ENCODE measurements at regions not wholly inside any gene's neighbourhood (a gene's known extent, or its start where the extent isn't known, plus 50 kb on each side); places are given as distances from the start of the nearest gene placed in this dataset.
"Not testable (repeated sequence)": the region's sequence is repeated elsewhere in the genome, so short reads cannot be mapped to it uniquely, and the experiment has no call there.

- H3K4me1 ChIP-seq (ENCODE audit: control insufficient read depth, insufficient read depth, low read length) = peaks cover 20% of the 10 kb centered on the region
- no peak overlapping the region for H3K9ac ChIP-seq (ENCODE audit: low read depth, low read length)
Observed at GRCh38 chr1:208979776-208980175, 603.7 kb upstream of the CAMK1G start.

GRCh38 chr1:208980605-208981004 is 602.9 kb upstream of the CAMK1G start:
- no peaks in the 10 kb centered on the region for H3K27me3 ChIP-seq (ENCODE audit: control insufficient read depth, insufficient read depth, low read length)
- peaks cover 28% of the 10 kb centered on the region for H3K4me1 ChIP-seq (ENCODE audit: control insufficient read depth, insufficient read depth, low read length)
- no peak overlapping the region for H3K4me3 ChIP-seq (ENCODE audit: low read length)
- no peak overlapping the region for H3K9ac ChIP-seq (ENCODE audit: low read depth, low read length)
- H3K4me2 ChIP-seq (ENCODE audit: low read length) = no peak overlapping the region
- H3K36me3 ChIP-seq (ENCODE audit: insufficient read depth, low read length) = no peaks in the 10 kb centered on the region
- no peaks in the 10 kb centered on the region for H3K9me3 ChIP-seq (replicated peaks; ENCODE audit: low read length)

More at GRCh38 chr1:208979776-208980175, 603.7 kb upstream of the CAMK1G start:
- Histone ChIP-seq H3K4me2 (ENCODE audit: low read length) (no peak overlapping the region), H3K4me3 (ENCODE audit: low read length) (no peak overlapping the region), H3K36me3 (ENCODE audit: insufficient read depth, low read length) (no peaks in the 10 kb centered on the region), H3K9me3 (replicated peaks; ENCODE audit: low read length) (no peaks in the 10 kb centered on the region), H3K27me3 (ENCODE audit: control insufficient read depth, insufficient read depth, low read length) (no peaks in the 10 kb centered on the region)

DNA sequence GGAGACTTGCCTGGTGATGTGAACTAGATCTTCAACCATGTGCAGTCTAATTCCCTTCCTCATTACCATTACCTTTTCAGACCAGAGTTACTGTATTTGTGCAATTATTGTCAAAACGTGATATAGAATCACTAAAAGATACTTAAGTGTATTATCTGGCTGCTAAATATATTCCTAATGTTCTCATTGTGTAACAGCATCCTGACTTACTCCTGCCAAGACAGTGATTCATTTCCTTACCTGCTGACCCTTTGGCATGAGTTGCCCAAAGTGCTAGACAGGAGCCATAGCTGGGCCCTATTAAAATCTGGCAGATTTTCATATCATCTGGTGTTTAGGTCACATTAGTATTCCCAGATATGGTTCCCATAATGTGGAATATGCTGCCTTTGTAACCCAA is 598.3 kb upstream of the CAMK1G start:
- H3K9ac ChIP-seq (ENCODE audit: low read depth, low read length) = no peak overlapping the region
- H3K27me3 ChIP-seq (ENCODE audit: control insufficient read depth, insufficient read depth, low read length) = no peaks in the 10 kb centered on the region
- H3K9me3 ChIP-seq (replicated peaks; ENCODE audit: low read length) = no peaks in the 10 kb centered on the region
- H3K36me3 ChIP-seq (ENCODE audit: insufficient read depth, low read length) = no peaks in the 10 kb centered on the region
- H3K4me3 ChIP-seq (ENCODE audit: low read length) = no peak overlapping the region
- H3K4me1 ChIP-seq (ENCODE audit: control insufficient read depth, insufficient read depth, low read length) = peaks cover 9% of the 10 kb centered on the region
- H3K4me2 ChIP-seq (ENCODE audit: low read length) = no peak overlapping the region

GRCh38 chr1:208988811-208989222 is 594.7 kb upstream of the CAMK1G start:
- peaks cover 9% of the 10 kb centered on the region for H3K4me1 ChIP-seq (ENCODE audit: control insufficient read depth, insufficient read depth, low read length)
- H3K4me2 ChIP-seq (ENCODE audit: low read length) = peak overlapping the region; percentile 86
- H3K4me3 ChIP-seq (ENCODE audit: low read length) = peak overlapping the region; percentile 58
- no peaks in the 10 kb centered on the region for H3K9me3 ChIP-seq (replicated peaks; ENCODE audit: low read length)
- H3K27me3 ChIP-seq (ENCODE audit: control insufficient read depth, insufficient read depth, low read length) = no peaks in the 10 kb centered on the region
- no peaks in the 10 kb centered on the region for H3K36me3 ChIP-seq (ENCODE audit: insufficient read depth, low read length)
- peak overlapping the region; percentile 68 for H3K9ac ChIP-seq (ENCODE audit: low read depth, low read length)

DNA sequence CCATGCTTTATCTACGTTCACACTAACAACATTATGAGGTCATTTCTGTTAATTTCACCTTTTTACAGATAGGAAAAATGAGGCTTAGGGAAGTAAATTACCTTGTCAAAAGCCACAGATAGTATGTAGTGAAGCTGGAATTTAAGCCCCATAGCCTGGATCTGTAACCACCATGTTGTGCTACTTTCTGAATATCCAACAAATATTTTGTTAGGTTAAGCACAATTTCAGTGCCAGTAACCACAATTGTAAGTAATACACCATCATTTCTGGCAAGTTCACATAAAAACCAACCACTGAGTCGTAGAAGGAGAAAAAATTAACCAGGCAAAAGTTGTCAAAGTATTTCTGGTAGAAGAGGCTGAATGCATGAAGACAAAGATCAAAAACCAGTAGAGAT is 593.1 kb upstream of the CAMK1G start:
- H3K4me1 ChIP-seq (ENCODE audit: control insufficient read depth, insufficient read depth, low read length) = peaks cover 2% of the 10 kb centered on the region
- no peaks in the 10 kb centered on the region for H3K27me3 ChIP-seq (ENCODE audit: control insufficient read depth, insufficient read depth, low read length)
- H3K4me3 ChIP-seq (ENCODE audit: low read length) = no peak overlapping the region
- H3K9me3 ChIP-seq (replicated peaks; ENCODE audit: low read length) = no peaks in the 10 kb centered on the region
- H3K36me3 ChIP-seq (ENCODE audit: insufficient read depth, low read length) = no peaks in the 10 kb centered on the region
- no peak overlapping the region for H3K4me2 ChIP-seq (ENCODE audit: low read length)
- H3K9ac ChIP-seq (ENCODE audit: low read depth, low read length) = no peak overlapping the region

DNA sequence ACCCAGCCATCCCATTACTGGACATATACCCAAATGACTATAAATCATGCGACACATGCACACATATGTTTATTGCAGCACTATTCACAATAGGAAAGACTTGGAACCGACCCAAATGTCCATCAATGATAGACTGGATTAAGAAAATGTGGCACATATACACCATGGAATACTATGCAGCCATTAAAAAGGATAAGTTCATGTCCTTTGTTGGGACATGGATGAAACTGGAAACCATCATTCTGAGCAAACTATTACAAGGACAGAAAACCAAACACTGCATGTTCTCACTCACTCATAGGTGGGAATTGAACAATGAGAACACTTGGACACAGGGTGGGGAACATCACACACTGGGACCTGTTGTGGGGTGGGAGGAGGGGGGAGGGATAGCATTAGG is 586.5 kb upstream of the CAMK1G start:
- not testable (repeated sequence) for H3K36me3 ChIP-seq (ENCODE audit: insufficient read depth, low read length); H3K4me3 ChIP-seq (ENCODE audit: low read length); H3K9ac ChIP-seq (ENCODE audit: low read depth, low read length); H3K4me2 ChIP-seq (ENCODE audit: low read length); H3K9me3 ChIP-seq (replicated peaks; ENCODE audit: low read length); H3K4me1 ChIP-seq (ENCODE audit: control insufficient read depth, insufficient read depth, low read length); H3K27me3 ChIP-seq (ENCODE audit: control insufficient read depth, insufficient read depth, low read length)

DNA sequence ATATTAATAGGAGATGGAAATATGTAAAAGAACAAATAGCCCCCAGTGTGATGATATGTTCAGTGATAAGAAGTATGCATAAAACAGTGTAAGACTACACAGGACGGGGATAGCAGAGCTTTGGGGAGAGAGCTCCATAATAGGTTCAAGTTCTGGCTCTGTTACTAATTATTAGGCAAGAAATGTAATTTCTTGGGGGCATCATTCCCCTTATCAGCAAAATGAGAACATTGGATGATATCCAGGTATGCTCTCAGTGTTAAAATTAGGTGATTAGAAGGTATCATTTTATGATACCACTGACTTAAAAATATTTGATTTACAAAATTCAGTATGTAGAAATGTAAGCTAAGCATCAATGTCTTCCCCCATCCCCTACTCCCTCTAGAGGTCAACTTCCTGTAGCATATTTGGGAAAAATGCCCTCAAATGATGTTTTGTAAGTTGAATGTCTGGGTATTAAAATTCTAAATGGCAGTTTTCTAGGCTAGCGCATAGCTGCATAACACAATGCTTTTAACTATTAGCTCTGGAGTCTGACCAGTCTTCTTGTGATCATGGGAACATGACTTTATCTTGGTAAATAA is 585.7 kb upstream of the CAMK1G start:
- H3K27me3 ChIP-seq (ENCODE audit: control insufficient read depth, insufficient read depth, low read length) = no peaks in the 10 kb centered on the region
- H3K4me3 ChIP-seq (ENCODE audit: low read length) = no peak overlapping the region
- no peaks in the 10 kb centered on the region for H3K36me3 ChIP-seq (ENCODE audit: insufficient read depth, low read length)
- no peaks in the 10 kb centered on the region for H3K9me3 ChIP-seq (replicated peaks; ENCODE audit: low read length)
- no peak overlapping the region for H3K4me2 ChIP-seq (ENCODE audit: low read length)
- no peaks in the 10 kb centered on the region for H3K4me1 ChIP-seq (ENCODE audit: control insufficient read depth, insufficient read depth, low read length)
- no peak overlapping the region for H3K9ac ChIP-seq (ENCODE audit: low read depth, low read length)

GRCh38 chr1:209008586-209008985 is 574.9 kb upstream of the CAMK1G start:
- Histone ChIP-seq H3K9ac (ENCODE audit: low read depth, low read length) (no peak overlapping the region), H3K9me3 (replicated peaks; ENCODE audit: low read length) (no peaks in the 10 kb centered on the region), H3K36me3 (ENCODE audit: insufficient read depth, low read length) (no peaks in the 10 kb centered on the region), H3K4me1 (ENCODE audit: control insufficient read depth, insufficient read depth, low read length) (no peaks in the 10 kb centered on the region), H3K27me3 (ENCODE audit: control insufficient read depth, insufficient read depth, low read length) (no peaks in the 10 kb centered on the region), H3K4me2 (ENCODE audit: low read length) (no peak overlapping the region), H3K4me3 (ENCODE audit: low read length) (no peak overlapping the region)

- Histone ChIP-seq H3K4me3 (ENCODE audit: low read length) (no peak overlapping the region), H3K9me3 (replicated peaks; ENCODE audit: low read length) (no peaks in the 10 kb centered on the region), H3K4me1 (ENCODE audit: control insufficient read depth, insufficient read depth, low read length) (no peaks in the 10 kb centered on the region), H3K36me3 (ENCODE audit: insufficient read depth, low read length) (no peaks in the 10 kb centered on the region), H3K27me3 (ENCODE audit: control insufficient read depth, insufficient read depth, low read length) (no peaks in the 10 kb centered on the region), H3K9ac (ENCODE audit: low read depth, low read length) (no peak overlapping the region), H3K4me2 (ENCODE audit: low read length) (no peak overlapping the region)
Observed at GRCh38 chr1:209010475-209011230, 572.9 kb upstream of the CAMK1G start.

DNA sequence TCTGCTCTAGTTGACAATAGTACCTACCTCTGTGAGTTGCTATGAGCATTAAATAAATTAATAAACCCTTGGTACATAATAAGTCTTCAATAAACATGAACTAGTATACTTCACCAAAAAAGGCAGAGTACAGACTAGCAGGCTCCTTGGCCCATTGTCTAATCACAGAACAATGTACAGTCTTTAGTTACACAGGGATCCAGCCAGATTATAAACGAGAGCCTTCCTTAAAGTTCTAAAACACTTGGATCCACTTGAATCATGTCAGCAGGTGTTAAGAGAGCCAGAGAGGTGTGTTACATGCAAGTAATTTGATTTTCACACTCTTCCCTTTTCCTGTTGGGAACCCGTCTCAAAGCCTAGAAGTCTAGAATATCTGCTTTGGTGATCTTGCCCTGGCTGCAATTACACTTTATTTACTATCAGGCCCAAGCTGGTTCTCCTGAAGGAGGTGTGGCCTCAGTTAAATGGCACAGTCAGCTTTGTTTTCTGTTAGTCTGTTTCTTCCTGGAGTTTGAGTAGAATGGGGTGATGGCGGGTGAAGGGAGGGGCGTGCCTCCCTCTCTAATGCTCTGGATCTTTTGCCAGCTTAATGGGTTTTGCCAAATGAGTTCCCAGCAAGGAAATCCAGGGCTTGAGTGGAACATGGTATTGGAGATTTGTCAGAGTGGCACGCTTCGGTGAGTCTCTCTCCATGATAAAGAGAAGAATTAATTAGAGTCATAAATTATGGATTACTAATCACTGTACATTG is 570.9 kb upstream of the CAMK1G start:
- no peak overlapping the region for H3K4me3 ChIP-seq (ENCODE audit: low read length)
- H3K36me3 ChIP-seq (ENCODE audit: insufficient read depth, low read length) = no peaks in the 10 kb centered on the region
- no peak overlapping the region for H3K9ac ChIP-seq (ENCODE audit: low read depth, low read length)
- H3K27me3 ChIP-seq (ENCODE audit: control insufficient read depth, insufficient read depth, low read length) = no peaks in the 10 kb centered on the region
- H3K9me3 ChIP-seq (replicated peaks; ENCODE audit: low read length) = no peaks in the 10 kb centered on the region
- H3K4me2 ChIP-seq (ENCODE audit: low read length) = no peak overlapping the region
- no peaks in the 10 kb centered on the region for H3K4me1 ChIP-seq (ENCODE audit: control insufficient read depth, insufficient read depth, low read length)

- no peaks in the 10 kb centered on the region for H3K27me3 ChIP-seq (ENCODE audit: control insufficient read depth, insufficient read depth, low read length)
- H3K36me3 ChIP-seq (ENCODE audit: insufficient read depth, low read length) = no peaks in the 10 kb centered on the region
- no peaks in the 10 kb centered on the region for H3K4me1 ChIP-seq (ENCODE audit: control insufficient read depth, insufficient read depth, low read length)
- no peak overlapping the region for H3K4me3 ChIP-seq (ENCODE audit: low read length)
- H3K9ac ChIP-seq (ENCODE audit: low read depth, low read length) = no peak overlapping the region
- H3K9me3 ChIP-seq (replicated peaks; ENCODE audit: low read length) = no peaks in the 10 kb centered on the region
- no peak overlapping the region for H3K4me2 ChIP-seq (ENCODE audit: low read length)
Observed at GRCh38 chr1:209015092-209015491, 568.4 kb upstream of the CAMK1G start.
